ENCODE measurements at regions not wholly inside any gene's neighbourhood (a gene's known extent, or its start where the extent isn't known, plus 50 kb on each side); places are given as distances from the start of the nearest gene placed in this dataset.

- Histone ChIP-seq H2AFZ (ENCODE audit: low read length) (no peak overlapping the region), H3K9me2 (replicated peaks; ENCODE audit: insufficient read depth, low read length) (no peaks in the 10 kb centered on the region), H3K4me3 (ENCODE audit: low read length) (no peak overlapping the region), H3K36me3 (ENCODE audit: insufficient read depth, low read length) (no peaks in the 10 kb centered on the region), H4K20me1 (ENCODE audit: insufficient read depth, low read depth, low read length) (no peaks in the 10 kb centered on the region), H3K4me2 (ENCODE audit: low read depth, low read length, poor library complexity, severe bottlenecking) (no peak overlapping the region), H3K9ac (ENCODE audit: low read length) (no peak overlapping the region), H3K9me3 (ENCODE audit: low read length) (no peaks in the 10 kb centered on the region), H3K27me3 (ENCODE audit: low read length) (no peaks in the 10 kb centered on the region), H3K79me2 (ENCODE audit: low read length) (no peaks in the 10 kb centered on the region), H3K27ac (ENCODE audit: low read length) (no peak overlapping the region), H3K4me1 (ENCODE audit: low read length) (no peaks in the 10 kb centered on the region)
- no peak for DNase-seq
Measured at GRCh38 chr7:159229683-159230475, 85.2 kb upstream of the VIPR2 start.

DNA sequence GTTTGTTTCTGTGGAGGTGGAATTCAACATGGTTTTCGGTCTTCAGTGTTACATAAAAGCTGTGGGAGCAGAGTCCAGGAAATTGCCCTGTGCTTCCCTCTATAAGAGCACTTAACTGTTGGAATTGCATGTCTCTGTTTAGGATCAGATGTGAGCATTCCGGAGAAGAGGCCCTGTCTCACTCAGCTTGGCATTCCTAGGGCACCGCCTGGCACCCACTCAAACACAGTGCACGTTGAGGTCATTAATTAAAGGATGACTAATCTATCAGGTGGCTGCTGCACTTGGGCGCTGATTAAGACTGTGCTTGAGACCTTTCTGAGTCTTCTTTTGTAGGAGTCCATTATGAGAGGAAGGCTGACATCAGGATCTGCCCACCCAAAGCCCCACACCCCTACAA is 82.8 kb upstream of the VIPR2 start:
- no peak overlapping the region for H3K27ac ChIP-seq (ENCODE audit: low read length)
- no peaks in the 10 kb centered on the region for H4K20me1 ChIP-seq (ENCODE audit: insufficient read depth, low read depth, low read length)
- no peaks in the 10 kb centered on the region for H3K9me3 ChIP-seq (ENCODE audit: low read length)
- H3K27me3 ChIP-seq (ENCODE audit: low read length): no peaks in the 10 kb centered on the region
- H3K36me3 ChIP-seq (ENCODE audit: insufficient read depth, low read length): no peaks in the 10 kb centered on the region
- H3K4me3 ChIP-seq (ENCODE audit: low read length): no peak overlapping the region
- no peak overlapping the region for H2AFZ ChIP-seq (ENCODE audit: low read length)
- no peaks in the 10 kb centered on the region for H3K9me2 ChIP-seq (replicated peaks; ENCODE audit: insufficient read depth, low read length)
- H3K4me1 ChIP-seq (ENCODE audit: low read length): no peaks in the 10 kb centered on the region
- no peak overlapping the region for H3K4me2 ChIP-seq (ENCODE audit: low read depth, low read length, poor library complexity, severe bottlenecking)
- H3K9ac ChIP-seq (ENCODE audit: low read length): no peak overlapping the region
- no peak for DNase-seq
- H3K79me2 ChIP-seq (ENCODE audit: low read length): no peaks in the 10 kb centered on the region

GRCh38 chr7:159226011-159226702 is 81.5 kb upstream of the VIPR2 start:
- H3K9me3 ChIP-seq (ENCODE audit: low read length): no peaks in the 10 kb centered on the region
- DNase-seq: no peak
- H3K4me1 ChIP-seq (ENCODE audit: low read length): no peaks in the 10 kb centered on the region
- H3K27ac ChIP-seq (ENCODE audit: low read length): no peak overlapping the region
- H4K20me1 ChIP-seq (ENCODE audit: insufficient read depth, low read depth, low read length): no peaks in the 10 kb centered on the region
- H3K9ac ChIP-seq (ENCODE audit: low read length): no peak overlapping the region
- no peaks in the 10 kb centered on the region for H3K79me2 ChIP-seq (ENCODE audit: low read length)
- no peaks in the 10 kb centered on the region for H3K36me3 ChIP-seq (ENCODE audit: insufficient read depth, low read length)
- H3K27me3 ChIP-seq (ENCODE audit: low read length): no peaks in the 10 kb centered on the region
- no peak overlapping the region for H3K4me2 ChIP-seq (ENCODE audit: low read depth, low read length, poor library complexity, severe bottlenecking)
- no peak overlapping the region for H2AFZ ChIP-seq (ENCODE audit: low read length)
- H3K9me2 ChIP-seq (replicated peaks; ENCODE audit: insufficient read depth, low read length): no peaks in the 10 kb centered on the region
- H3K4me3 ChIP-seq (ENCODE audit: low read length): no peak overlapping the region

DNA sequence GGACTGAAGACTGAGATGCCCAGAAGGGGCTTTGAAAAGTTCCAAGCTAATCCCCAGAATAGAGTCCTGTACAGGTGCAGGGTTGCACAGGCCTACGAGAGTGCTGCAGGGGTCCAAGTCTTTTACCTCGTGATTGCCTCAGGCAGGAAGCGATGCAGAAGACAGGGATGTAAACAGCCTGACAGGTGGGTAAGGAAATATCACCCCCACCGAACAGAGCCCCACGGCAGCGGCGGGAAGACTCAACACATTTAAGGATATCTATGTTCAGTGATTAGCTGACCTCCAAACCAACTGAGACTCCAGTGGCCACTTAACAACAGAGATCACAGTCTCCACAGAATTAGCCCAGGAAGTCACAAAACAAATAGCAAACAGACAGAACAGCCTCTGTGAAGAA is 73.9 kb upstream of the VIPR2 start:
- Histone ChIP-seq H3K4me2 (ENCODE audit: low read depth, low read length, poor library complexity, severe bottlenecking) (no peak overlapping the region), H2AFZ (ENCODE audit: low read length) (no peak overlapping the region), H3K27ac (ENCODE audit: low read length) (no peak overlapping the region), H3K79me2 (ENCODE audit: low read length) (no peaks in the 10 kb centered on the region), H3K4me1 (ENCODE audit: low read length) (no peaks in the 10 kb centered on the region), H3K9ac (ENCODE audit: low read length) (no peak overlapping the region), H3K27me3 (ENCODE audit: low read length) (no peaks in the 10 kb centered on the region), H3K9me3 (ENCODE audit: low read length) (no peaks in the 10 kb centered on the region), H3K9me2 (replicated peaks; ENCODE audit: insufficient read depth, low read length) (no peaks in the 10 kb centered on the region), H3K36me3 (ENCODE audit: insufficient read depth, low read length) (no peaks in the 10 kb centered on the region), H4K20me1 (ENCODE audit: insufficient read depth, low read depth, low read length) (no peaks in the 10 kb centered on the region), H3K4me3 (ENCODE audit: low read length) (no peak overlapping the region)
- DNase-seq: no peak

- Histone ChIP-seq H3K4me2 (ENCODE audit: low read depth, low read length, poor library complexity, severe bottlenecking) (no peak overlapping the region), H3K79me2 (ENCODE audit: low read length) (no peaks in the 10 kb centered on the region), H3K27ac (ENCODE audit: low read length) (no peak overlapping the region), H3K9me2 (replicated peaks; ENCODE audit: insufficient read depth, low read length) (no peaks in the 10 kb centered on the region), H3K36me3 (ENCODE audit: insufficient read depth, low read length) (no peaks in the 10 kb centered on the region), H4K20me1 (ENCODE audit: insufficient read depth, low read depth, low read length) (no peaks in the 10 kb centered on the region), H2AFZ (ENCODE audit: low read length) (no peak overlapping the region), H3K4me3 (ENCODE audit: low read length) (no peak overlapping the region), H3K4me1 (ENCODE audit: low read length) (no peaks in the 10 kb centered on the region), H3K9ac (ENCODE audit: low read length) (no peak overlapping the region), H3K27me3 (ENCODE audit: low read length) (no peaks in the 10 kb centered on the region), H3K9me3 (ENCODE audit: low read length) (no peaks in the 10 kb centered on the region)
- DNase-seq: no peak
Measured at GRCh38 chr7:159218170-159218569, 73.5 kb upstream of the VIPR2 start.

- no peak for DNase-seq
- Histone ChIP-seq H4K20me1 (ENCODE audit: insufficient read depth, low read depth, low read length) (no peaks in the 10 kb centered on the region), H3K27ac (ENCODE audit: low read length) (no peak overlapping the region), H2AFZ (ENCODE audit: low read length) (no peak overlapping the region), H3K79me2 (ENCODE audit: low read length) (no peaks in the 10 kb centered on the region), H3K4me2 (ENCODE audit: low read depth, low read length, poor library complexity, severe bottlenecking) (no peak overlapping the region), H3K36me3 (ENCODE audit: insufficient read depth, low read length) (no peaks in the 10 kb centered on the region), H3K27me3 (ENCODE audit: low read length) (no peaks in the 10 kb centered on the region), H3K9me3 (ENCODE audit: low read length) (no peaks in the 10 kb centered on the region), H3K9ac (ENCODE audit: low read length) (no peak overlapping the region), H3K9me2 (replicated peaks; ENCODE audit: insufficient read depth, low read length) (no peaks in the 10 kb centered on the region), H3K4me3 (ENCODE audit: low read length) (no peak overlapping the region), H3K4me1 (ENCODE audit: low read length) (no peaks in the 10 kb centered on the region)
Measured at GRCh38 chr7:159215076-159215475, 70.4 kb upstream of the VIPR2 start.

- no peaks in the 10 kb centered on the region for H3K9me2 ChIP-seq (replicated peaks; ENCODE audit: insufficient read depth, low read length)
- H3K79me2 ChIP-seq (ENCODE audit: low read length): no peaks in the 10 kb centered on the region
- H2AFZ ChIP-seq (ENCODE audit: low read length): no peak overlapping the region
- no peak overlapping the region for H3K4me3 ChIP-seq (ENCODE audit: low read length)
- no peaks in the 10 kb centered on the region for H3K9me3 ChIP-seq (ENCODE audit: low read length)
- H4K20me1 ChIP-seq (ENCODE audit: insufficient read depth, low read depth, low read length): no peaks in the 10 kb centered on the region
- H3K4me1 ChIP-seq (ENCODE audit: low read length): no peaks in the 10 kb centered on the region
- no peak overlapping the region for H3K27ac ChIP-seq (ENCODE audit: low read length)
- no peaks in the 10 kb centered on the region for H3K36me3 ChIP-seq (ENCODE audit: insufficient read depth, low read length)
- no peak overlapping the region for H3K9ac ChIP-seq (ENCODE audit: low read length)
- H3K27me3 ChIP-seq (ENCODE audit: low read length): no peaks in the 10 kb centered on the region
- DNase-seq: no peak
- H3K4me2 ChIP-seq (ENCODE audit: low read depth, low read length, poor library complexity, severe bottlenecking): no peak overlapping the region
Measured at GRCh38 chr7:159213253-159213652, 68.6 kb upstream of the VIPR2 start.

GRCh38 chr7:159212226-159212625 is 67.6 kb upstream of the VIPR2 start:
- no peak overlapping the region for H3K9ac ChIP-seq (ENCODE audit: low read length)
- no peaks in the 10 kb centered on the region for H3K79me2 ChIP-seq (ENCODE audit: low read length)
- no peak overlapping the region for H3K27ac ChIP-seq (ENCODE audit: low read length)
- H2AFZ ChIP-seq (ENCODE audit: low read length): no peak overlapping the region
- no peaks in the 10 kb centered on the region for H3K27me3 ChIP-seq (ENCODE audit: low read length)
- H4K20me1 ChIP-seq (ENCODE audit: insufficient read depth, low read depth, low read length): no peaks in the 10 kb centered on the region
- H3K4me3 ChIP-seq (ENCODE audit: low read length): no peak overlapping the region
- no peak overlapping the region for H3K4me2 ChIP-seq (ENCODE audit: low read depth, low read length, poor library complexity, severe bottlenecking)
- H3K4me1 ChIP-seq (ENCODE audit: low read length): no peaks in the 10 kb centered on the region
- no peak for DNase-seq
- H3K36me3 ChIP-seq (ENCODE audit: insufficient read depth, low read length): no peaks in the 10 kb centered on the region
- no peaks in the 10 kb centered on the region for H3K9me3 ChIP-seq (ENCODE audit: low read length)
- H3K9me2 ChIP-seq (replicated peaks; ENCODE audit: insufficient read depth, low read length): no peaks in the 10 kb centered on the region

Measured in Karpas-422 (cell line).